DMS153 treated with DMSO at 0.1 percent for 48 hours (cell line): ENCODE measurements at regions not wholly inside any gene's neighbourhood (a gene's known extent, or its start where the extent isn't known, plus 50 kb on each side); places are given as distances from the start of the nearest gene placed in this dataset.

Experiments used
- DNase-seq: peaks from one replicate; lab custom pipeline; 2025; ENCODE audit not compliant: unreplicated experiment; lab: John Stamatoyannopoulos, UW

- no peak for DNase-seq
Observed at GRCh38 chr2:14684516-14684915, 52.0 kb downstream of the LRATD1 start.

- DNase-seq = no peak
Observed at GRCh38 chr2:14690926-14691325, 58.4 kb downstream of the LRATD1 start.

- no peak for DNase-seq
Observed at GRCh38 chr2:14693874-14694273, 61.4 kb downstream of the LRATD1 start.

GRCh38 chr2:14700753-14701152 lies 68.2 kb downstream of the LRATD1 start:
- DNase-seq = no peak

GRCh38 chr2:14702258-14702657 lies 69.7 kb downstream of the LRATD1 start:
- DNase-seq = no peak

DNA sequence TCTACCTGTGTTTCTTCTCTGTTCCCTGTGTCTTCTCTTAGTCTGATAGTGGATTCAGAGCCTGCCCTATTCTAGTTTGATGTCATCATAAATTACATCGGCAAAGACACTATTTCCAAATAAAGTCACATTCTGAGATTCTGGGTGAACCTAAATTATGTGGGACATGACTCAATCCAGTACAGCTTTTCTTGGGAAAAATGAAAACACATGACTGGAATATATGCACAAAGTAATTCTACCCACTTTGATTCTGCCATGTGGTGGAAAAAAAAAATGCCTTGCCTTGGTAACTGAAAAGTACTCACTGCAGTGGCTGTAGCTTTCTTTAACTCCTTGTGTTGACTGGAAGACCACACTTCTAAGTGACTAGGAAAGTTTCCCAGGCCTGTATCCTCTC lies 73.7 kb downstream of the LRATD1 start:
- no peak for DNase-seq

GRCh38 chr2:14712111-14712510 lies 79.6 kb downstream of the LRATD1 start:
- no peak for DNase-seq

DNA sequence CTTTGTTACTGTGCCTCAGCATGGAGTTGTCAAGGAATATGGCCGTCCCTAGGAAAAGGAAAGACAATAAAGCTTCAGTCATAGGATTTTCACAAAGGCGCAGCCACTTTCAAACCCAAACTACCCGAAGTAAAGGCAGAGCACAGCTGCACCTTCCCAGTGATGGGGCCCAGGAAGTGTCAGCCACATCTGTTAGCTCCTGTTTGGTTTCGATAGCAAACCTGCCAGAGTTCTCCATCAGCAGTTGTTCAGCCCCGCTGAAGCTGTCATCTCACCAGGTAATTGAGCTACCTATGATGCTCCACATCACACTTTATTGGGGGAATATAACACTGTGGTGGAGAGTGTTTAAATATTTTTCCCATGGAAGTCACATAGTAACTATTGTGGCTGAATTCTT lies 80.7 kb downstream of the LRATD1 start:
- no peak for DNase-seq

- no peak for DNase-seq
Observed at GRCh38 chr2:14715600-14715999, 83.1 kb downstream of the LRATD1 start.

DNA sequence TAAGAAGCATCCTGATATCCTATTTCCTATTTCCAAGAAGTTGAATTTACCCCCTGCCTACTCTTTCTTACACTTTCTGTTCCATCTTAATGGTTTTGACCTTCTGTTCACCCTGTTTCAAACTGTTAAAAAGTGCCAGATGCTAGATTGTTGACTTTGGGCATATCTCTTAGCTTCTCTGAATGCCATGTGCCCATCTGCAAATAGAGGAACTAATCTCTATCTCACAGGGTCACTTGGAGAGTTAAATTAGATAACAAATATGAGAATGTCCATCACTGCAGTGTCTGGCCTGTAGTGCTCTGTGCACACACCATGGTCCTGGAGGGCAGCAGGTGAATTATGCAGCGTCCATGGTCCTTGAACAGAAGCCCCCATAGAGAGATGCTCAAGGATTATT lies 83.8 kb downstream of the LRATD1 start:
- DNase-seq = no peak

- DNase-seq = no peak
Observed at GRCh38 chr2:14717131-14717530, 84.6 kb downstream of the LRATD1 start.

GRCh38 chr2:14720319-14720718 lies 87.8 kb downstream of the LRATD1 start:
- DNase-seq = no peak

DNA sequence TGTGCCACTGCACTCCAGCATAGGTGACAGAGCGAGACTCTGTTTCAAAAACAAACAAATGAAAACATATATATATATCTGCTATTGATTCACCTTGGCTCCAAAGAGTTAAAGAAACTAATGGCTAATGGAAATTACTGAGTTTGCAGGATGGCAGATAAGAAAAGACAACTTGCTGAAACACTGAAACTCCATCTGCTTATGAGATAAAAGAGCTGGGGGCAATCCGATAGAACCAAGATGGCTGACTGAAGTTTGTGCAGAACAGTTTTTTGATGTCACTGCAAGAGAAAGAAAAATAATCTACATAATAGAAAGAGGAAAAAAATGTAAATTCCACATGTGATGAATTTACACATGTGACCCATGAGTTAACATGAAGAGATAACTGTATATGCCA lies 88.2 kb downstream of the LRATD1 start:
- no peak for DNase-seq

DNA sequence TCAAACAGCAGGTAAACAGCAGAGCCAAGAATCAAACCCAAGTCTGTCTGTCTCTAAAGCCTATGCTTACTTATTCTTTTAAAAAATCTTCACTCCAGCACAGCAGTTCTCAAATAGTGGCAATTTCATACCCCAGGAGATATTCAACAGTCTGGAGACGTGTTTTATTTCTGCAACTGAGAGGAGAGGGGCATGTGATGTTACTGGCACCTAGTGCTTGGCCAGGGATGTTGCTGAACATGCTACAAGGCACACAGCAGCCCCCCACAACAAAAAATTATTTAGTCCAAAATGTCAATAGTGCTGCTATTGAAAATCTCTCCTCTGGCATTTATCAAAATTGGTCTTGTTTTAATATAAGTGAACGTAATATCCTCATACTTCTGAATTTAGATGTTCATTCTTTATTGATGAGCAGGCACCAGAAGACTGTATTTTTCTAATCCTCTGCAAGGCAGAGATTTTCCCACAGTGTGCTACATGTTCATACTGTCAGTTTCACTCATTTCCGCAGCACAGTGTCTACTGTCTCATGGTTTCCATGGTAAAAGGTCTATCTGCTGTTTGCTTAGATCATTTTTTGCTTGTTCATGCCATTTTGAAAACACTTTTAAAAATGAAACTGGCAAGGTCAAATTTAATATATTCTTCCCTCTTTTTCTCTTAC lies 90.5 kb downstream of the LRATD1 start:
- no peak for DNase-seq

GRCh38 chr2:14723684-14724083 lies 91.2 kb downstream of the LRATD1 start:
- DNase-seq = no peak

DNA sequence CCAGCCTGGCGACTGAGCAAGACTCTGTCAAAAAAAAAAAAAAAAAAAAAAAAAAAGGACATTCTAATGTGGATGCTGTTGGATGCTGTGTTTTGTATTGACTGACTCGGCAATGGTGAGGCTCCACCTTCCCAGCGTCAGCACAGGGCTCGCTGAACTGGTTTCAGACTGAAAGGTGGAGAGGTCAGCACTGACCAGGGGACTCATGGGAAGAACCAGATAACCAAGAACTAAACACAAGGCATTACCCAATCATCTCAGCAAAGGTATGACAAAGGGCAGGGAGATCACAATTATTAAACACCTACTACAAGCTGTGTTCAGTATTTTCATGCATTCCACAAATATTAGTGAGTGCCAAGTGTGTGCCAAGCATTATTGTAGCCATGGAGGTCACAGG lies 103.2 kb downstream of the LRATD1 start:
- no peak for DNase-seq

GRCh38 chr2:14737201-14737600 lies 104.7 kb downstream of the LRATD1 start:
- no peak for DNase-seq

- no peak for DNase-seq
Observed at GRCh38 chr2:14743861-14744260, 111.3 kb downstream of the LRATD1 start.

- DNase-seq = no peak
Observed at GRCh38 chr2:14745288-14746076, 113.0 kb downstream of the LRATD1 start.

DNA sequence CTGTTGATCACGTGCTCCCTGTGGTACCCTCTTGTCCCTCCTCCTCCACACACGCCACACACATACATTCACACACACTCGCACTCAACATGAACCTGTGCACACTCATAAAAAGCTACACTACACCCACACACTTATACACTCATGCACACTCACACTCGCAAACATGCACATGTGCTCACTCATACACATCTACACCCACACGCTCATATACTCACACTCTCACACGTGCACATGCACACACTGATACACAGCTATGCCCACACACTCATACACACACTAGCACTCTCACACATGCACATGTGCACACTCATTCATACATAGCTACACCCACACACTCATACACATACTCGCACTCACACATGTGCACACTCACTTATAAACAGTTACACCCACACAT lies 113.6 kb downstream of the LRATD1 start:
- no peak for DNase-seq

DNA sequence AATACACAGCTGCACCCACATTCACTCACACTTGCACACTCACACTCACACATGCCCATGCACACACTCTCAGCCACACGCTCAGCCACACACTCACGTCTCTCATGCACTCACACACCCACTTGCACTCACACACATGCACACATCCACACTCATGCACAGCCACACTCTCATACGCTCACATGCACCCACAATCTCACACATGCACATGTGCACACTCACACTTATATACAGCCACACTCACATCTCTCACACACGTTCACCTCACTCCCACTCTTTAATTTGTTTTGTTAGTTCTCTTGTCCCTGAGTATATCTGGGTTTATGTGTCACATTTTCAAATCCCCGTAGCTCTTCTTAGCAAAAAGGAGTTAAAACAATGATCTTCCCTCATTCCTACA lies 114.9 kb downstream of the LRATD1 start:
- DNase-seq = no peak

- DNase-seq = no peak
Observed at GRCh38 chr2:14749884-14750283, 117.4 kb downstream of the LRATD1 start.

- DNase-seq = no peak
Observed at GRCh38 chr2:14750433-14750832, 117.9 kb downstream of the LRATD1 start.
